Sigmoid colon (tissue), 4 donors: ENCODE measurements at regions not wholly inside any gene's neighbourhood (a gene's known extent, or its start where the extent isn't known, plus 50 kb on each side); places are given as distances from the start of the nearest gene placed in this dataset.

ENCODE experiments used
- EP300 ChIP-seq, 4 donors: sonication (generic); formaldehyde crosslinking; IDR thresholded peaks; one replicate each; pipeline ENCODE4 v1.6.1; 2017; ENCODE audit warnings: antibody characterized with exemption in 4 of 4
- POLR2A ChIP-seq, 2 donors: fragments of 450-650 bp; IDR thresholded peaks; one replicate each; pipeline ENCODE4 v1.6.1; 2016; ENCODE audit warnings: antibody characterized with exemption in 2 of 2, mild to moderate bottlenecking in 2 of 2, moderate library complexity in 2 of 2
- POLR2AphosphoS5 ChIP-seq, 4 donors: sonication (generic); formaldehyde crosslinking; IDR thresholded peaks; one replicate each; pipeline ENCODE4 v1.6.1; 2017; ENCODE audit warnings: antibody characterized with exemption in 4 of 4
- TF ChIP-seq, protein P1 (sequence below), 4 experiments: fragments of 450-650 bp in 3 of 4; fragments of 200-600 bp in 1 of 4; IDR thresholded peaks; one replicate each; pipeline ENCODE4 v1.5.1; 2016 to 2019; ENCODE audit warnings: antibody characterized with exemption in 4 of 4, mild to moderate bottlenecking in 3 of 4, moderate library complexity in 2 of 4

DNA sequence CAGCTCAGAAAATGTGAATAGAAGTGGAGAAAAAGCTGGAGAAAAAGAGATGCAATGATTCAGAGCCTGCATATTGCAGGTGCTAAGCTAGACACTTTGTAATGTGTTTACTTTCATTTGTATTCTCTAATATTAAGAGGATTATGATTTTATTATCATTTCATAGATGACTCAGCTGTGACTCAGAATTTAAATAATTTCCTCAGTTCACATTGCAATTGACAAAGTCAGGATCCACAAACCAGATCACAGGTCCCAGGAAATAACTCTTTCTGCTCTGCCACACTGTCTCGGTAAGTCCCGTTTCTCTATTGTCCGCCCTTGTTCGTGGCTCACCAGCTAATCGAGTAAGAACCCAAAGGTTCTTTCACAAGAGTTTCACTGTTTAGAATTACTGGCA, 235.4 kb upstream of the MON1B start:
- TF ChIP-seq, protein P1, sequence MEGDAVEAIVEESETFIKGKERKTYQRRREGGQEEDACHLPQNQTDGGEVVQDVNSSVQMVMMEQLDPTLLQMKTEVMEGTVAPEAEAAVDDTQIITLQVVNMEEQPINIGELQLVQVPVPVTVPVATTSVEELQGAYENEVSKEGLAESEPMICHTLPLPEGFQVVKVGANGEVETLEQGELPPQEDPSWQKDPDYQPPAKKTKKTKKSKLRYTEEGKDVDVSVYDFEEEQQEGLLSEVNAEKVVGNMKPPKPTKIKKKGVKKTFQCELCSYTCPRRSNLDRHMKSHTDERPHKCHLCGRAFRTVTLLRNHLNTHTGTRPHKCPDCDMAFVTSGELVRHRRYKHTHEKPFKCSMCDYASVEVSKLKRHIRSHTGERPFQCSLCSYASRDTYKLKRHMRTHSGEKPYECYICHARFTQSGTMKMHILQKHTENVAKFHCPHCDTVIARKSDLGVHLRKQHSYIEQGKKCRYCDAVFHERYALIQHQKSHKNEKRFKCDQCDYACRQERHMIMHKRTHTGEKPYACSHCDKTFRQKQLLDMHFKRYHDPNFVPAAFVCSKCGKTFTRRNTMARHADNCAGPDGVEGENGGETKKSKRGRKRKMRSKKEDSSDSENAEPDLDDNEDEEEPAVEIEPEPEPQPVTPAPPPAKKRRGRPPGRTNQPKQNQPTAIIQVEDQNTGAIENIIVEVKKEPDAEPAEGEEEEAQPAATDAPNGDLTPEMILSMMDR (IDR thresholded peaks at IDR 0.05) = no peak
- TF ChIP-seq EP300 (IDR thresholded peaks at IDR 0.05) (no peak), POLR2AphosphoS5 (IDR thresholded peaks at IDR 0.05) (no peak), POLR2A (IDR thresholded peaks at IDR 0.05) (no peak)
